IMR-90 (cell line): ENCODE measurements at regions not wholly inside any gene's neighbourhood (a gene's known extent, or its start where the extent isn't known, plus 50 kb on each side); places are given as distances from the start of the nearest gene placed in this dataset.

Source experiments
- ATAC-seq: fragments of 200-7000 bp; cut with Tn5 transposase; 2 replicates; pipeline ENCODE4 v1.9.1; 2020; ENCODE audit warnings: low read depth, mild to moderate bottlenecking, moderate library complexity
- BruUV-seq: library from RNA; stranded (reverse); fragments of 400-500 nt; replicated peaks from 2 replicates; lab custom pipeline; 2021; lab: Mats Ljungman, UMichigan
- CTCF ChIA-PET: fragments of 300-600 bp; formaldehyde crosslinking; extraction: SDS; loops from one replicate; lab custom pipeline; 2021; ENCODE audit warnings: antibody characterized with exemption; lab: Yijun Ruan, JAX
- POLR2A ChIA-PET: fragments of 300-600 bp; sonication (Branson Sonifier 250); formaldehyde crosslinking; loops from one replicate; lab custom pipeline; 2022; ENCODE audit warnings: antibody characterized with exemption; ENCODE audit not compliant: unreplicated experiment; lab: Charles Lee
- DNase-seq: peaks from one replicate; pipeline ENCODE4 v3.0.0; 2013
- H2AFZ ChIP-seq: replicated peaks from 2 replicates; pipeline ENCODE3; 2013; ENCODE audit warnings: low read length, mild to moderate bottlenecking; ENCODE audit not compliant: poor library complexity
- H2AK5ac ChIP-seq: 2 replicates; pipeline ENCODE4 v1.6.1; 2013; ENCODE audit warnings: low read depth, low read length, inconsistent platforms
- H2AK9ac ChIP-seq: replicated peaks from 2 replicates; pipeline ENCODE3; 2013; ENCODE audit warnings: mild to moderate bottlenecking, low read depth, low read length, moderate library complexity; ENCODE audit not compliant: poor library complexity
- H2BK120ac ChIP-seq: 2 replicates; pipeline ENCODE4 v1.6.1; 2013; ENCODE audit warnings: low read depth, low read length, inconsistent platforms
- H2BK15ac ChIP-seq: 3 replicates; pipeline ENCODE4 v1.6.1; 2013; ENCODE audit warnings: low read depth, low read length, inconsistent platforms
- H2BK20ac ChIP-seq: 2 replicates; pipeline ENCODE4 v1.6.1; 2013; ENCODE audit warnings: low read depth, mild to moderate bottlenecking, inconsistent platforms, low read length, moderate library complexity
- H2BK5ac ChIP-seq: 2 replicates; pipeline ENCODE4 v1.6.1; 2013; ENCODE audit warnings: mild to moderate bottlenecking, low read depth, low read length, inconsistent platforms; ENCODE audit not compliant: poor library complexity, severe bottlenecking
- H3K14ac ChIP-seq: replicated peaks from 2 replicates; pipeline ENCODE4 v1.6.1; 2013; ENCODE audit warnings: low read depth, low read length, inconsistent platforms
- H3K18ac ChIP-seq: 2 replicates; pipeline ENCODE4 v1.6.1; 2013; ENCODE audit warnings: low read depth, low read length, control low read depth
- H3K23ac ChIP-seq: 2 replicates; pipeline ENCODE4 v1.6.1; 2013; ENCODE audit warnings: low read depth, low read length, inconsistent platforms
- H3K27ac ChIP-seq: 2 replicates; pipeline ENCODE4 v1.5.1; 2013; ENCODE audit warnings: mild to moderate bottlenecking, control low read depth, low read length; ENCODE audit not compliant: insufficient read depth
- H3K27me3 ChIP-seq: 2 replicates; pipeline ENCODE4 v1.6.1; 2013; ENCODE audit warnings: low read length; ENCODE audit not compliant: control insufficient read depth, insufficient read depth
- H3K36me3 ChIP-seq: 2 replicates; pipeline ENCODE4 v1.6.1; 2013; ENCODE audit warnings: low read length, mixed read lengths; ENCODE audit not compliant: control insufficient read depth, insufficient read depth
- H3K4ac ChIP-seq: 2 replicates; pipeline ENCODE4 v1.6.1; 2013; ENCODE audit warnings: low read depth, low read length, inconsistent platforms
- H3K4me1 ChIP-seq: 2 replicates; pipeline ENCODE4 v1.6.1; 2013; ENCODE audit warnings: low read length, mixed read lengths; ENCODE audit not compliant: control insufficient read depth, insufficient read depth
- H3K4me2 ChIP-seq: 2 replicates; pipeline ENCODE4 v1.6.1; 2013; ENCODE audit warnings: low read depth, mild to moderate bottlenecking, control low read depth, low read length, moderate library complexity
- H3K4me3 ChIP-seq: 2 replicates; pipeline ENCODE4 v1.5.1; 2013; ENCODE audit warnings: low read depth, mild to moderate bottlenecking, control low read depth, low read length, moderate library complexity; ENCODE audit not compliant: insufficient read depth
- H3K56ac ChIP-seq: 2 replicates; pipeline ENCODE4 v1.6.1; 2013; ENCODE audit warnings: low read length, inconsistent platforms; ENCODE audit not compliant: insufficient read depth; ENCODE audit errors: extremely low read depth
- H3K79me1 ChIP-seq, 2 experiments: 2 replicates each; pipeline ENCODE4 v1.6.1; 2013; ENCODE audit warnings: low read length in 2 of 2, inconsistent platforms in 1 of 2, low read depth in 1 of 2
- H3K9ac ChIP-seq: 2 replicates; pipeline ENCODE4 v1.6.1; 2013; ENCODE audit warnings: low read depth, low read length, control low read depth
- H3K9me1 ChIP-seq: 2 replicates; pipeline ENCODE4 v1.6.1; 2013; ENCODE audit warnings: low read length, inconsistent platforms; ENCODE audit not compliant: insufficient read depth
- H3K9me3 ChIP-seq: 2 replicates; pipeline ENCODE4 v1.6.1; 2013; ENCODE audit warnings: low read length; ENCODE audit not compliant: control insufficient read depth, insufficient read depth
- H4K20me1 ChIP-seq: 2 replicates; pipeline ENCODE4 v1.6.1; 2013; ENCODE audit warnings: low read length, inconsistent platforms; ENCODE audit not compliant: insufficient read depth
- H4K5ac ChIP-seq: 2 replicates; pipeline ENCODE4 v1.6.1; 2013; ENCODE audit warnings: mild to moderate bottlenecking, low read depth, low read length, control low read depth
- H4K8ac ChIP-seq, 2 experiments: 2 replicates each; pipeline ENCODE4 v1.6.1; 2013; ENCODE audit warnings: low read depth in 2 of 2, low read length in 2 of 2, control low read depth in 1 of 2, inconsistent platforms in 1 of 2
- H4K91ac ChIP-seq: 2 replicates; pipeline ENCODE4 v1.6.1; 2013; ENCODE audit warnings: low read depth, low read length, inconsistent platforms; ENCODE audit not compliant: insufficient read depth
- FOS ChIP-seq: fragments of 150-350 bp; IDR thresholded peaks from 2 replicates; pipeline ENCODE4 v1.6.1; 2016; ENCODE audit warnings: low read depth, low read length
- NFE2L2 ChIP-seq: fragments of 150-350 bp; IDR thresholded peaks from 2 replicates; pipeline ENCODE4 v1.6.1; 2016; ENCODE audit warnings: low read depth, mild to moderate bottlenecking, low read length
- SMC3 ChIP-seq: fragments of 150-350 bp; IDR thresholded peaks from 2 replicates; pipeline ENCODE4 v1.6.1; 2016; ENCODE audit warnings: low read depth, mild to moderate bottlenecking, antibody characterized with exemption, low read length, moderate library complexity
- WGBS, 2 experiments: methylation state at CpG; one replicate each; pipeline versions ENCODE4 v1.1.5 to v1.1.7; 2013; ENCODE audit warnings: missing lambda C conversion rate in 2 of 2; ENCODE audit not compliant: insufficient read length in 1 of 2; ENCODE audit errors: extremely low coverage in 2 of 2; 5-methylcytosine and 5-hydroxymethylcytosine counted together
- dilution Hi-C: fragments of 300-500 bp; cut with HindIII; formaldehyde crosslinking; loops from one replicate; pipeline ENCODE4 v1.14.3; 2018; ENCODE audit warnings: low sequenced_read_pairs; ENCODE audit not compliant: unreplicated experiment
- in situ Hi-C: fragments of 300-500 bp; cut with MboI; formaldehyde crosslinking; loops from 3 replicates; pipeline ENCODE4 v1.14.3; 2019; ENCODE audit warnings: low sequenced_read_pairs, inconsistent platforms, mixed read lengths
- intact Hi-C: fragments of 100-400 bp; cut with micrococcal nuclease; formaldehyde crosslinking; loops from 2 replicates; pipeline ENCODE4 v1.10.0; 2022

- Histone ChIP-seq H3K9ac (no peak overlapping the region), H3K23ac (no peak overlapping the region), H2BK20ac (0 out of 2 replicates have a peak overlapping the region, but pooled peaks have one; percentile 29), H2BK15ac (peak overlapping the region; percentile 7; the same call in 1 of the 3 replicates), H3K18ac (peak overlapping the region; percentile 4; the same call in 1 of the 2 replicates), H3K36me3 (no peaks in the 10 kb centered on the region), H3K9me1 (peaks cover 8% of the 10 kb centered on the region), H4K8ac (peak overlapping the region in 1 of 2 experiments; percentile 61; a peak in 1 of 4 replicates), H2AFZ (no peak overlapping the region), H3K56ac (no peak overlapping the region), H2AK9ac (no peak overlapping the region), H2AK5ac (peak overlapping the region; percentile 74), H4K91ac (peak overlapping the region; percentile 31; the same call in 1 of the 2 replicates), H3K14ac (peak overlapping the region; percentile 34; the same call in 1 of the 2 replicates), H3K4me2 (no peak overlapping the region), H4K5ac (no peak overlapping the region), H2BK5ac (peak overlapping the region; percentile 9), H3K9me3 (no peaks in the 10 kb centered on the region), H3K4me3 (no peak overlapping the region), H3K4ac (0 out of 2 replicates have a peak overlapping the region, but pooled peaks have one; percentile 33), H4K20me1 (no peaks in the 10 kb centered on the region; the same call in 1 of the 2 replicates), H3K27ac (no peak overlapping the region), H3K27me3 (no peaks in the 10 kb centered on the region), H3K4me1 (peaks cover 15% of the 10 kb centered on the region), H3K79me1 (peaks cover 4 to 8% of the 10 kb centered on the region in 2 experiments; a peak in 3 of 4 replicates), H2BK120ac (peak overlapping the region; percentile 74)
- CTCF ChIA-PET: no interaction called here
- no peak for TF ChIP-seq FOS
- TF ChIP-seq SMC3: no peak
- TF ChIP-seq NFE2L2: no peak
- ATAC-seq (no peak), DNase-seq (no peak)
- intact Hi-C loops: loop anchor here (5.0 kb wide), 2 partner anchors 125 to 225 kb away; partner anchors contain the start of gene TLN2
- POLR2A ChIA-PET: no interaction called here
- in situ Hi-C loops: no loop called here
- dilution Hi-C loops: no loop called here
- no CpG with 5 or more reads among the region's 4 CpGs for WGBS, 2 experiments
- BruUV-seq: no TSS peak
Measured at GRCh38 chr15:62617741-62618140, 424.8 kb upstream of the TPM1 start.
